ENCODE measurements at regions not wholly inside any gene's neighbourhood (a gene's known extent, or its start where the extent isn't known, plus 50 kb on each side); places are given as distances from the start of the nearest gene placed in this dataset.

GRCh38 chr7:132072165-132072564 is 504.1 kb downstream of the PLXNA4 start:
- TF ChIP-seq CTCF (conservative IDR thresholded peaks at IDR 0.05; ENCODE audit: low read length), result no peak
- TF ChIP-seq EZH2phosphoT487 (IDR thresholded peaks at IDR 0.05; ENCODE audit: borderline replicate concordance), result no peak
